ENCODE measurements at regions not wholly inside any gene's neighbourhood (a gene's known extent, or its start where the extent isn't known, plus 50 kb on each side); places are given as distances from the start of the nearest gene placed in this dataset.

DNA sequence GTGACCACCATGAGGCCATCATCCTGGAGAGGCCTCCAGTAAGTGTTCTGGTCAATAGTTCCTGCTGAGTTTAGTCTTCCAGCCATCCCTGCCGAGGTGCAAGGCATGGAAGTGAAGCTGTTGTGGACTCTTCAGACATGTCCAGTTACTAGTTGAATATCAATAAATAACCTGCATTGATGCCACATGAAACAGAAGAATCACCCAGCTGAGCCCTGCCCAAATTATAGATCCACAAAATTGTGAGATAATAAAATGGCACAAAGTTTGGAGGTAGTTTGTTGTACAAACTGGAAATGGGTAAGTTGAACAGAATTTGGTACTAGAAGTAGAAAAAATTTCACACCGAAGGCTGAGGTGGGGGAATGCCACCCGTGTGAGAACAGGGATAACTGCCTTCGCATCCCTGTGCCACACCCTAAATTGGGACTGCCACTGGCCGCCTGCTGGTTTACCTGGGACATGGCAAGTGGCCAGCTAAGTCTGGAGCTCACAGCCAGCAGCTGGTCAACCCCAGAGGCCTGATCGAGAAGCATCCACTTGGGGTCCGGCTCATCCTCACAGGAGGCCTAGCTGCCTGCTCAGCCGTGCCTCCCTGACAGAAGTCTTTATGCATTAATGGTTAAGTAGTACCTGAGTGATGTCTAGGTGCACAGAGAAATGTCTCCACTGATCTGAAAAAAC, 184.5 kb downstream of the SPRY1 start:
- no peak for ATAC-seq
- Histone ChIP-seq H3K27me3 (ENCODE audit: control insufficient read depth, insufficient read depth, low read length) (no peaks in the 10 kb centered on the region), H3K4me3 (ENCODE audit: low read length) (no peak overlapping the region), H3K9me3 (ENCODE audit: control insufficient read depth, insufficient read depth, low read length) (peaks cover 8% of the 10 kb centered on the region), H3K27ac (ENCODE audit: low read length) (no peak overlapping the region), H3K36me3 (ENCODE audit: control insufficient read depth, insufficient read depth, low read length) (no peaks in the 10 kb centered on the region), H3K4me1 (ENCODE audit: control insufficient read depth, insufficient read depth, low read length) (no peaks in the 10 kb centered on the region)
- Mint-ChIP-seq H3K4me1 (no peaks in the 10 kb centered on the region), H3K27ac (no peak overlapping the region), H3K9me3 (peaks cover 2 to 3% of the 10 kb centered on the region in 2 donors), H3K36me3 (peaks cover 13% of the 10 kb centered on the region), H3K4me3 (no peak overlapping the region), H3K27me3 (ENCODE audit: low read depth in 2 of 2) (no peaks in the 10 kb centered on the region)
- TF ChIP-seq CTCF (IDR thresholded peaks at IDR 0.05), result no peak
- 94% methylated on average over 8 of the region's 8 CpGs for WGBS (ENCODE audit: insufficient coverage)
- DNase-seq, result no peak
- intact Hi-C loops (cut with micrococcal nuclease), result no loop called here

DNA sequence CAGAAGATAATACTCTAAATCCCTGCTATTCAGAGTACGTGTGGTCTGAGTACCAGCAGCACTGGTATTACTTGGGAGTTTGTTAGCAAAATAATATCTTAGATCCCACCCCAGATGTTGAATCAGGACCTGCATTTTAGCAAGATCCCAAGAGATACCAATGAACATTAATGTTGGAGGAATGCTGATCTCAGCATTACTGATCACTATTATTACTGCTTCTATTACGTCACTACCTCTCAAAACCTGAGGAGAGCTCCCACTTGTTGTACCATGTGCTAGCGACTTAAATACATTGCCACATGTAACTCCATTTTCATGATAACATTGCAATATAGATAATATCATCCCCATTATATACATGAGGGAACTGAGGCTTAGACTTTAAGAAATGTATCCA, 185.2 kb downstream of the SPRY1 start:
- Histone ChIP-seq H3K27ac (ENCODE audit: low read length) (no peak overlapping the region), H3K4me3 (ENCODE audit: low read length) (no peak overlapping the region), H3K36me3 (ENCODE audit: control insufficient read depth, insufficient read depth, low read length) (no peaks in the 10 kb centered on the region), H3K9me3 (ENCODE audit: control insufficient read depth, insufficient read depth, low read length) (peaks cover 8% of the 10 kb centered on the region), H3K27me3 (ENCODE audit: control insufficient read depth, insufficient read depth, low read length) (no peaks in the 10 kb centered on the region), H3K4me1 (ENCODE audit: control insufficient read depth, insufficient read depth, low read length) (no peaks in the 10 kb centered on the region)
- intact Hi-C loops (cut with micrococcal nuclease), result no loop called here
- Mint-ChIP-seq H3K27me3 (ENCODE audit: low read depth in 2 of 2) (no peaks in the 10 kb centered on the region), H3K4me3 (no peak overlapping the region), H3K9me3 (peaks cover 2 to 3% of the 10 kb centered on the region in 2 donors), H3K36me3 (peaks cover 13% of the 10 kb centered on the region), H3K4me1 (no peaks in the 10 kb centered on the region), H3K27ac (no peak overlapping the region)
- WGBS (ENCODE audit: insufficient coverage), result 92% methylated on average over 2 of the region's 3 CpGs
- TF ChIP-seq CTCF (IDR thresholded peaks at IDR 0.05), result no peak
- no peak for ATAC-seq
- no peak for DNase-seq

DNA sequence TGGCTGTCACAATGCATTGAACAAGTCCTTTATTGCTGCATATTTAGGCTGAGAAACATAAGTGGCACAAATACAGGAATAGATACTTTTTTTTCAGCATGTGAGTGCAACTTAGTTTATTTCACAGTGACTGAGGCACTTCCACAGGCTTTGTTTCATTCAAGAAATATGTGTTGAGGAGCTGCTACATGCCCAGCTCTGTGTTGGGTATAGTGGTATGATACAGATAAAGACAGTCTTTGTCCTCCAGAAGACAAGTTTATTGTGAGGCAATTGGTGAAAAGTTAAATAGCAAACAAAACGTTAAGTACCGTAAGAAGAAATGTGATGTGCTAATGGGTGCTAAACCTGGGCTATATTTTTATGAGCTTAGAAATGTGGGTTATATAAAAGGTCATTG, 186.4 kb downstream of the SPRY1 start:
- Histone ChIP-seq H3K27me3 (ENCODE audit: control insufficient read depth, insufficient read depth, low read length) (no peaks in the 10 kb centered on the region), H3K9me3 (ENCODE audit: control insufficient read depth, insufficient read depth, low read length) (peaks cover 8% of the 10 kb centered on the region), H3K27ac (ENCODE audit: low read length) (no peak overlapping the region), H3K4me1 (ENCODE audit: control insufficient read depth, insufficient read depth, low read length) (peaks cover 4% of the 10 kb centered on the region), H3K4me3 (ENCODE audit: low read length) (no peak overlapping the region), H3K36me3 (ENCODE audit: control insufficient read depth, insufficient read depth, low read length) (no peaks in the 10 kb centered on the region)
- no peak for DNase-seq
- no peak for ATAC-seq
- H3K4me1 Mint-ChIP-seq, result peaks cover 4% of the 10 kb centered on the region in 2 donors
- no peaks in the 10 kb centered on the region for H3K27me3 Mint-ChIP-seq (ENCODE audit: low read depth in 2 of 2)
- no peak overlapping the region for H3K4me3 Mint-ChIP-seq
- peaks cover 13% of the 10 kb centered on the region for H3K36me3 Mint-ChIP-seq
- TF ChIP-seq CTCF (IDR thresholded peaks at IDR 0.05), result no peak
- intact Hi-C loops (cut with micrococcal nuclease), result no loop called here
- H3K9me3 Mint-ChIP-seq, result peaks cover 2 to 3% of the 10 kb centered on the region in 2 donors
- WGBS (ENCODE audit: insufficient coverage), result 100% methylated on average over 2 of the region's 2 CpGs
- no peak overlapping the region for H3K27ac Mint-ChIP-seq

DNA sequence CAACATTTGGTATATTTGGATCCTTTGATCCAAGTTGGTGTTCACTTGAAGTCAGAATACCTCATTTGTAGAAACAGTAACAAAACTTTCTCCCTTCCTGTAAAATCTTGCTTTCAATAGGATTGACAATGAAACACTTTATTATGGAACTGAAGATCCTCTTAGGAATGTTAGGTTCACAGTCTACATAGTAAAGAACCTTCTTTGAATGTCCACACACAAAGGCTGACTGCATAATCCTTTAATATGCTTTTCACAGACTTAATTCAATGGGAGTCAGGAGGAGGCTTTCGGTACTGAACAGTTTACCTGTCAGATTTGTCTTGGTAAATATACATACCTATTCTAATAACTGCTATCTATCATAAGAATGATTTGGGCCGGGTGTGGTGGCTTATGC, 188.5 kb downstream of the SPRY1 start:
- Mint-ChIP-seq H3K4me1 (peaks cover 15 to 16% of the 10 kb centered on the region in 2 donors), H3K36me3 (peaks cover 13% of the 10 kb centered on the region), H3K27me3 (ENCODE audit: low read depth in 2 of 2) (no peaks in the 10 kb centered on the region), H3K27ac (no peak overlapping the region), H3K4me3 (no peak overlapping the region), H3K9me3 (peaks cover 2 to 3% of the 10 kb centered on the region in 2 donors)
- Histone ChIP-seq H3K27me3 (ENCODE audit: control insufficient read depth, insufficient read depth, low read length) (no peaks in the 10 kb centered on the region), H3K4me1 (ENCODE audit: control insufficient read depth, insufficient read depth, low read length) (peaks cover 12% of the 10 kb centered on the region), H3K27ac (ENCODE audit: low read length) (no peak overlapping the region), H3K36me3 (ENCODE audit: control insufficient read depth, insufficient read depth, low read length) (no peaks in the 10 kb centered on the region), H3K4me3 (ENCODE audit: low read length) (no peak overlapping the region), H3K9me3 (ENCODE audit: control insufficient read depth, insufficient read depth, low read length) (peaks cover 8% of the 10 kb centered on the region)
- WGBS (ENCODE audit: insufficient coverage), result 100% methylated on average over 2 of the region's 2 CpGs
- DNase-seq (no peak), ATAC-seq (no peak)
- intact Hi-C loops (cut with micrococcal nuclease), result no loop called here
- TF ChIP-seq CTCF (IDR thresholded peaks at IDR 0.05), result no peak
